ENCODE measurements at regions not wholly inside any gene's neighbourhood (a gene's known extent, or its start where the extent isn't known, plus 50 kb on each side); places are given as distances from the start of the nearest gene placed in this dataset.
"Not testable (repeated sequence)": the region's sequence is repeated elsewhere in the genome, so short reads cannot be mapped to it uniquely, and the experiment has no call there.

- no peak for DNase-seq
- no peak overlapping the region for H3K4me3 ChIP-seq (ENCODE audit: low read depth, low read length)
- in situ Hi-C loops (cut with HindIII; ENCODE audit: low pct_ligation_motif_present, low sequenced_read_pairs), result no loop called here
- no peaks in the 10 kb centered on the region for H3K36me3 ChIP-seq (replicated peaks)
- H3K27me3 ChIP-seq (replicated peaks), result no peaks in the 10 kb centered on the region
- TF ChIP-seq CTCF (IDR thresholded peaks at IDR 0.05; ENCODE audit: low read depth, low read length, missing control alignments), result no peak
- no peak overlapping the region for H3K27ac ChIP-seq
These were observed 111.4 kb upstream of the ZEB1 start for GRCh38 chr10:31207636-31208035.

GRCh38 chr10:31209478-31209877, 109.5 kb upstream of the ZEB1 start:
- Histone ChIP-seq H3K27me3 (replicated peaks) (no peaks in the 10 kb centered on the region), H3K36me3 (replicated peaks) (no peaks in the 10 kb centered on the region), H3K4me3 (ENCODE audit: low read depth, low read length) (no peak overlapping the region), H3K27ac (no peak overlapping the region)
- TF ChIP-seq CTCF (IDR thresholded peaks at IDR 0.05; ENCODE audit: low read depth, low read length, missing control alignments), result no peak
- in situ Hi-C loops (cut with HindIII; ENCODE audit: low pct_ligation_motif_present, low sequenced_read_pairs), result no loop called here
- DNase-seq, result no peak

- no peaks in the 10 kb centered on the region for H3K27me3 ChIP-seq (replicated peaks)
- no peak overlapping the region for H3K4me3 ChIP-seq (ENCODE audit: low read depth, low read length)
- no peak for TF ChIP-seq CTCF (IDR thresholded peaks at IDR 0.05; ENCODE audit: low read depth, low read length, missing control alignments)
- in situ Hi-C loops (cut with HindIII; ENCODE audit: low pct_ligation_motif_present, low sequenced_read_pairs), result no loop called here
- H3K36me3 ChIP-seq (replicated peaks), result no peaks in the 10 kb centered on the region
- H3K27ac ChIP-seq, result no peak overlapping the region
- DNase-seq, result no peak
These were observed 108.8 kb upstream of the ZEB1 start for GRCh38 chr10:31210190-31210589.

- in situ Hi-C loops (cut with HindIII; ENCODE audit: low pct_ligation_motif_present, low sequenced_read_pairs), result no loop called here
- no peak for DNase-seq
- H3K36me3 ChIP-seq (replicated peaks), result no peaks in the 10 kb centered on the region
- TF ChIP-seq CTCF (IDR thresholded peaks at IDR 0.05; ENCODE audit: low read depth, low read length, missing control alignments), result no peak
- H3K4me3 ChIP-seq (ENCODE audit: low read depth, low read length), result no peak overlapping the region
- no peak overlapping the region for H3K27ac ChIP-seq
- no peaks in the 10 kb centered on the region for H3K27me3 ChIP-seq (replicated peaks)
These were observed 105.1 kb upstream of the ZEB1 start for GRCh38 chr10:31213959-31214358.

GRCh38 chr10:31215052-31215451, 104.0 kb upstream of the ZEB1 start:
- Histone ChIP-seq H3K27me3 (replicated peaks) (no peaks in the 10 kb centered on the region), H3K4me3 (ENCODE audit: low read depth, low read length) (no peak overlapping the region), H3K36me3 (replicated peaks) (no peaks in the 10 kb centered on the region), H3K27ac (no peak overlapping the region)
- in situ Hi-C loops (cut with HindIII; ENCODE audit: low pct_ligation_motif_present, low sequenced_read_pairs), result no loop called here
- no peak for DNase-seq
- no peak for TF ChIP-seq CTCF (IDR thresholded peaks at IDR 0.05; ENCODE audit: low read depth, low read length, missing control alignments)

- H3K27me3 ChIP-seq (replicated peaks), result no peaks in the 10 kb centered on the region
- no peak for TF ChIP-seq CTCF (IDR thresholded peaks at IDR 0.05; ENCODE audit: low read depth, low read length, missing control alignments)
- no peak overlapping the region for H3K27ac ChIP-seq
- no peak for DNase-seq
- no peaks in the 10 kb centered on the region for H3K36me3 ChIP-seq (replicated peaks)
- in situ Hi-C loops (cut with HindIII; ENCODE audit: low pct_ligation_motif_present, low sequenced_read_pairs), result no loop called here
- H3K4me3 ChIP-seq (ENCODE audit: low read depth, low read length), result no peak overlapping the region
These were observed 99.7 kb upstream of the ZEB1 start for GRCh38 chr10:31219306-31219705.

GRCh38 chr10:31228780-31229179, 90.2 kb upstream of the ZEB1 start:
- DNase-seq; in situ Hi-C loops (cut with HindIII; ENCODE audit: low pct_ligation_motif_present, low sequenced_read_pairs); H3K27me3 ChIP-seq (replicated peaks); H3K27ac ChIP-seq; H3K4me3 ChIP-seq (ENCODE audit: low read depth, low read length); H3K36me3 ChIP-seq (replicated peaks): not testable (repeated sequence)
